Suprapubic skin (tissue), 4 donors: ENCODE measurements at regions not wholly inside any gene's neighbourhood (a gene's known extent, or its start where the extent isn't known, plus 50 kb on each side); places are given as distances from the start of the nearest gene placed in this dataset.

Experiments used
- CTCF ChIP-seq, 2 donors: fragments of 200-600 bp in 1 of 2; fragments of 450-650 bp in 1 of 2; sonication (generic) in 1 of 2; IDR thresholded peaks; one replicate each; pipeline ENCODE4 v1.5.1; 2016 to 2019; ENCODE audit warnings: antibody characterized with exemption in 2 of 2, mild to moderate bottlenecking in 1 of 2, moderate library complexity in 1 of 2
- POLR2A ChIP-seq, 2 donors: fragments of 450-650 bp; IDR thresholded peaks; one replicate each; pipeline ENCODE4 v1.6.1; 2017; ENCODE audit warnings: antibody characterized with exemption in 2 of 2, mild to moderate bottlenecking in 2 of 2, moderate library complexity in 2 of 2
- POLR2AphosphoS5 ChIP-seq, 3 donors: sonication (generic); formaldehyde crosslinking; IDR thresholded peaks; one replicate each; pipeline ENCODE4 v1.6.1; 2017; ENCODE audit warnings: antibody characterized with exemption in 3 of 3

GRCh38 chr1:40917995-40918711 lies 56.0 kb upstream of the CITED4 start:
- TF ChIP-seq CTCF (IDR thresholded peaks at IDR 0.05) (no peak), POLR2AphosphoS5 (IDR thresholded peaks at IDR 0.05) (no peak), POLR2A (IDR thresholded peaks at IDR 0.05) (no peak)
